GM12891 (cell line): ENCODE measurements at regions not wholly inside any gene's neighbourhood (a gene's known extent, or its start where the extent isn't known, plus 50 kb on each side); places are given as distances from the start of the nearest gene placed in this dataset.

Experiments
- DNase-seq: peaks from one replicate; pipeline ENCODE4 v3.0.0; 2011; ENCODE audit warnings: low spot score; ENCODE audit not compliant: insufficient read length
- FAIRE-seq: peaks from 2 replicates; lab custom pipeline; 2011; peaks lifted over from hg19 to GRCh38; lab: Jason Lieb, UNC
- PAX5 ChIP-seq: IDR thresholded peaks from 2 replicates; pipeline ENCODE4 v1.6.1; 2011; ENCODE audit warnings: low read length, moderate library complexity, mild to moderate bottlenecking; ENCODE audit not compliant: insufficient read depth, severe bottlenecking
- POLR2A ChIP-seq: IDR thresholded peaks from 2 replicates; pipeline ENCODE4 v1.6.1; 2011; ENCODE audit warnings: low read depth, low read length, control low read depth
- POLR2AphosphoS5 ChIP-seq: IDR thresholded peaks from 2 replicates; pipeline ENCODE4 v1.6.1; 2011; ENCODE audit warnings: low read depth, low read length, control low read depth
- POU2F2 ChIP-seq: IDR thresholded peaks from 2 replicates; pipeline ENCODE4 v1.6.1; 2011; ENCODE audit warnings: low read depth, mild to moderate bottlenecking, control low read depth, low read length, moderate library complexity
- SPI1 ChIP-seq: IDR thresholded peaks from 2 replicates; pipeline ENCODE4 v1.6.1; 2011; ENCODE audit warnings: low read depth, low read length, control low read depth
- TAF1 ChIP-seq: IDR thresholded peaks from 2 replicates; pipeline ENCODE4 v1.6.1; 2011; ENCODE audit warnings: low read depth, low read length, control low read depth

DNA sequence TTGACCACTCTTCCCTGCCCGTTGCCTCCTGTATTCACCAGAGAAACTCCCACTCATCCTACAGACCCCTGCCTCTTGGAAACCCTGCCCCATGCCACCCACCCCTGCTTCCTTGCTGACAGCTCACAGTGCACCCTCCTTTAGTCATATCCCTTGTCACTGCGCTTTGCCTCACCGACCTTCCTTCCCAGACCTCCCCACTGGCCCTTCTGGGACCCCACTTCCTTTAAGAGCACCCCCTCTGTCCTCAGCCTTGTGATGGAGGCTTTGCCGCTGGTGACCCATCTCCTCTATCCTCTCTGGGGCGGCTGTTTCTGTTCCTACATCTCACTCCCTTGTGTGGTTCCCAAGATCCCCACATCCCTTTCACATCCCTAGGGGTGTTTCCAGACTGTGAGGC lies 92.8 kb upstream of the ZMIZ1 start:
- no peak for TF ChIP-seq TAF1
- no peak for TF ChIP-seq POLR2A
- no peak for TF ChIP-seq POU2F2
- no peak for TF ChIP-seq POLR2AphosphoS5
- no peak for TF ChIP-seq PAX5
- no peak for TF ChIP-seq SPI1
- DNase-seq, result no peak
- no peak for FAIRE-seq

DNA sequence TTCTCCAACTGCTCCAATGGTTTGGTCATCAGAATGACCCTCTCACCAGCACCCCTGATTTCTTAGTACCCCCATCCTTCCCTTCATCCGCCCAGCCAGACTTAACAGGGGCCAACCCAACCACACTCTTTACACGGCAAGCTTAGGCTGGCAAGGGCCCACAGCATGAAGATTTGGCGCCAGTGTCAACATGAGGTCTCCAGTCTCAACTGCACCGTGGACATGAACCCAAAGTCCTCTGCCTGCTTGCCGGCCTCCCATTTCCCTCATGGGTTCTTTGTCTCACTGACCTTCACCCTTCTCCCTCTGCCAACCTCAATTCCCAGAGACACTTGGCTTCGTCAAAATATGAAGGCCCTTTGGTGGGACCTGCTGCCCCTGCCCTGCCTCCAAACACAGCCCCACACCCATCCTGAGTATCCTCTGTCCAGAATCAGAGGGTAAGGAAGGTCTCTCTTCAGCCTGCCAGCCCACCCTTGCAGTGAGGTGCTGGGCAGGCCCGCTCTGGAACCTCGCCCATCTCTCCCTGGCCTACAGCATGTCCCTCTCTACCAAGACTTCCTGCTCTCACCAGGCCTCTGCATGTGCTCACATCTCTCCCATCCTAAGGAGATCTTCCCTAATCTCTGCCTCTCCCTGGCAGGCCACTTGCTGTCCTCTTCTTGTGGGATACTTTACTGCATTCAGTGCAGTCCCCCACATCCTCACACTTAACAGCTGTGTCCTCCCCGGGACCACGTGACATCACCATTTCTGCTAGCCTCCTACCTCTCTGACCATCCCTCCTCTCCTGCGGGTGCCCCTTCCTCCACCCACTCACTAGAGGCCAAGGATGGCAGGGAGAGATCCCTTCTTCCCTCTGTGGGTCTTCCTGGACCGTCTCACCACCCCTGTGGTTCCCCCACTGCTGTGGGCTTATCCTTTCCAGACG lies 91.7 kb upstream of the ZMIZ1 start:
- no peak for TF ChIP-seq POLR2A
- no peak for TF ChIP-seq TAF1
- TF ChIP-seq SPI1, result no peak
- TF ChIP-seq PAX5, result no peak
- DNase-seq, result no peak
- no peak for FAIRE-seq

DNA sequence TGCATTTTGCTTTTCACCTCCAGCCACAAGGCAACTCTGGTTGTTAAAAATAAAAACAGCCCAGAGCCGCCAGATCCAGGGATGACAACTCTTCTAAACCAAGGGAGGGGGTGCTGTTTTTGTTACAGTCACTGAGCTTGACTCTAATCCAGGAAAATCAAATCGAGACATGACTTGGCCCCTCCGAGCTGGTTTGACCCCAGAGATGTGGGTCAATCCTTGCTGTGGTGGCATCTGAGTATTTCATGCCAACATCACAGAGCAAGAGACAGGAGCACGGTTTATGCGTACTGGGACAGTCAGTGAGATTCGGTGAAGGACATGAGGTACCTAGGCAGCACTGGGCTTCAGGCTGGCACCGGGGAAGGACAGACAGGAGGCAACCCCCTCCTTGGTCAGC lies 88.8 kb upstream of the ZMIZ1 start:
- FAIRE-seq, result no peak
- DNase-seq, result no peak
- TF ChIP-seq POLR2A (no peak), POU2F2 (no peak), POLR2AphosphoS5 (no peak), PAX5 (no peak), TAF1 (no peak), SPI1 (no peak)

DNA sequence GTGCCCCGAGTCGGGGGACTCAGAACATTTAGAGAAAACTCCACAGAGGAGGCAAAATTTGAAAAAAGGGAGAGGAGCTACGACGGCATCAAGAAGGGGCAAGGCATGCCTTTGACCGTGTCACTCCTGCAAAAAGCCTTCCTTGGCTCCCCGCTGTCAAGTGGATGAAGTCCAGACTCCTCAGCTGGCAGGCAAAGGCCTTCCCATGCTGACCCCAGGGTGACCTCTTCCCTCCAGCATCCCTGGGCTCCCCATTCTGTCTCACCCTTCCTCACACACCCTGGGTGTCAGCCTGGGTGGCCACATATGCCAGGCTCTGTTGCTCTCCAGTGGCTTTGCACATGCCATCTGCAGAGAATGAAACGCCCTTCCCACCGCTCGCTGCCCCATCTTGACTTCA lies 88.4 kb upstream of the ZMIZ1 start:
- DNase-seq (no peak), FAIRE-seq (no peak)
- TF ChIP-seq TAF1 (no peak), PAX5 (no peak), POLR2A (no peak), SPI1 (no peak), POLR2AphosphoS5 (no peak), POU2F2 (no peak)

DNA sequence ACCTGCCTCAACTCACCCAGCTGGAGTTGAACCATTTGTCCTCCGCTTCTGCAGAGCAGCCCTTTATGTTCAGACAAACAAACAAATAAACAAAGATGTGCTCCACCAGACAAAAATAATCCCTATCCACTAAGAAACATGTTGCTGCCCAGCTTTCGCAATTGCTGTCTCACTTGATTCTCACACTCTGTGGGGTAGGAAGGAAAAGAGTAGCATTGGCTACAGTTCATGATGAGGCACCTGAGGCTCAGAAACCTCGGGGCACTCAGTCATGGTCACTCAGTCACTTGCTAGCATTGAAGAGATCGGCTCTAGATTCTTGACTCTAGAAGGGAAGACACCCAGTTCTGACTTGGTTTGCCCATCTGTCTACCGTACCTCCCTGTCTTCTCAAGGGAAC lies 88.0 kb upstream of the ZMIZ1 start:
- TF ChIP-seq POLR2A, result no peak
- TF ChIP-seq TAF1, result no peak
- no peak for TF ChIP-seq SPI1
- TF ChIP-seq POU2F2, result no peak
- TF ChIP-seq PAX5, result no peak
- no peak for DNase-seq
- FAIRE-seq, result no peak

DNA sequence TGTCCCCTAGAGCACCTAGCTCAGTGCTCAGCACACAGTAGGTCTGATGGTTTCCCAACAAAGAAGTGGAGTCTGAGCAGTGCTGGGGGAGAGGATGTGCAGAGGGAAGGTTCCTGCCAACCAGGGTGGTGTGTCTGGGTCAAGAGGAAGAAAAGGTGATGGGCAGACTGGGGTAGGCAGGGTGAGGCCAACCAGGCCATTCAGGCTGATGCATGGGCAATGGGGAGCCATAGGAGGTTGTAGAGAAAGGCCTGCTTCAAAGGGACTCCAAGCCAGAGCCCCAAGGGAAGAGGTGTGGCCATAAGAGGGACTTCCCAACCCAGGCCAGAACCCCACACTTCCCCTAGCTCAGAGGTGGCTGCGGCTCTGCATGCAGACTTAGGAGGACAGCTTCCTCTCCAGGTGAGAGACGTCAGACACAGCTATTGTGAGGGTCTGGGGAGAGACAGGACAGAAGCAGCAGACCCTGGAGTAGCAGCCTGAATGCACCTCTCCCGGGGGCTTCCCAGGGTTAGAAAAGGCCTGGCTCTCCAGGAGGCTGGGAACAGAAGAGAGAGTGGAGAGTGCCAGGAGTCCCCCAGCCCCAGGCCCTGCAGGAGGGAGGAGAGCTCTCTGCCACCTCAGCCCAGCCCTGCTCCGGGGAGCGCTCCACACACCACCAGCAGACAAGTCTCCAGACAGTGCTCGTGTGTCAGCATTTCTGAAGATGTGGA lies 87.4 kb upstream of the ZMIZ1 start:
- FAIRE-seq (peak; percentile 58), DNase-seq (no peak)
- no peak for TF ChIP-seq POU2F2
- TF ChIP-seq SPI1, result peak; percentile 53
- no peak for TF ChIP-seq POLR2AphosphoS5

DNA sequence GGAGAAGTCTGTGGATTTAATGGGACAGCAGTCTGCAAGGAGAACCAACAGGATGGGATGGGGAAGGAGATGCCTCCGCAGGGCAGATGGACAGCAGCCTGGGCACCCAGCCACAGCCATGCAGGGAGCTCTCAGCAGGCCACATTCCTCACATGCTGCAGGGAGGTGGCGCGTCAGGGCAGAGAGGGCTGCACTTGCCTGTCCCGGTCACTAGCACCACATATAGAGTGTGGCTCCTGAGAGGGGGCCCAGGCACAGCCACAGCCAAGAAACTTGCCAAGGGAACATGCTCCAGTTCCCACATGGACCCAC lies 86.8 kb upstream of the ZMIZ1 start:
- DNase-seq (no peak), FAIRE-seq (no peak)
- TF ChIP-seq POU2F2 (no peak), POLR2A (no peak), SPI1 (no peak), PAX5 (no peak), POLR2AphosphoS5 (no peak), TAF1 (no peak)

DNA sequence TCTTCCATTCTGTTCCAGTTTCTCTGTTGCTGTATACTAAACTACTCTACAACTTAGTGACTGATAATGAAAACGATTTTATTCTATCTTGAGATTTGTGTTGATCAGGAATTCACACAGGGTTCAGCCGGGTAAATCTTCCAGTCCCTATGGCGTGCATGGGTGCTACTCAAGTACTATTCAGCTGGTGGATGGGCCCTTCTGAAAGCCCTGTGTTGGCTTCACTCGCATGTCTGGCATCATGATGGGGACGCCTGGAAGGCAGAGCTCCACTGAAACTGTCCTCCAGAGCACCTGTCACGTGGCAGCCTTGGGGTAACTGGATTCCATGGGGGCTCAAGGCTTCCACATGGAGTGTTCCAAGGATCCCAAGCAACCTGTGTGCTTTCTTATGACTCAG lies 86.0 kb upstream of the ZMIZ1 start:
- FAIRE-seq, result no peak

DNA sequence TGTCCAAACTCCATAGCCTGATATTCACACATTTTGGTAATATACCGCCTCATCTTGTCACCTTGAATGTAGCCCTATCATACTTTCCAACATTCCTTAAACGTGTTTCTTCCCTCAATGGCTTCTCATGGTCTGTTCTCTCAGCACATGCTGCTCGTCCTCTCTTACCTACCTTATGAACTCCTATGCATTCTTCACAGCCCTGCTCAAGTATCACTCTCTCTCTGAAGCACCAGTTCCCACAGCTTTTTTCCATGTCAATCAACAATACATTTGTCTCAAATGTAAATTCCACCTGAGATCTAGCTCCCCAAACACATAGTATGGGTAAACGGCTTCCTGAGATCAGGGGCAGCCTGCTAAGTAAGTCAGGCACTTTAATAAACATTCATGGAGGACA lies 85.2 kb upstream of the ZMIZ1 start:
- DNase-seq (no peak), FAIRE-seq (peak; percentile 5)
- TF ChIP-seq POLR2A (no peak), TAF1 (no peak), POLR2AphosphoS5 (no peak)

More for the DNA sequence above, 86.0 kb upstream of the ZMIZ1 start:
- no peak for DNase-seq
- no peak for TF ChIP-seq POU2F2
- TF ChIP-seq PAX5, result no peak
- TF ChIP-seq SPI1, result no peak
- no peak for TF ChIP-seq TAF1
- no peak for TF ChIP-seq POLR2AphosphoS5
- TF ChIP-seq POLR2A, result no peak

DNA sequence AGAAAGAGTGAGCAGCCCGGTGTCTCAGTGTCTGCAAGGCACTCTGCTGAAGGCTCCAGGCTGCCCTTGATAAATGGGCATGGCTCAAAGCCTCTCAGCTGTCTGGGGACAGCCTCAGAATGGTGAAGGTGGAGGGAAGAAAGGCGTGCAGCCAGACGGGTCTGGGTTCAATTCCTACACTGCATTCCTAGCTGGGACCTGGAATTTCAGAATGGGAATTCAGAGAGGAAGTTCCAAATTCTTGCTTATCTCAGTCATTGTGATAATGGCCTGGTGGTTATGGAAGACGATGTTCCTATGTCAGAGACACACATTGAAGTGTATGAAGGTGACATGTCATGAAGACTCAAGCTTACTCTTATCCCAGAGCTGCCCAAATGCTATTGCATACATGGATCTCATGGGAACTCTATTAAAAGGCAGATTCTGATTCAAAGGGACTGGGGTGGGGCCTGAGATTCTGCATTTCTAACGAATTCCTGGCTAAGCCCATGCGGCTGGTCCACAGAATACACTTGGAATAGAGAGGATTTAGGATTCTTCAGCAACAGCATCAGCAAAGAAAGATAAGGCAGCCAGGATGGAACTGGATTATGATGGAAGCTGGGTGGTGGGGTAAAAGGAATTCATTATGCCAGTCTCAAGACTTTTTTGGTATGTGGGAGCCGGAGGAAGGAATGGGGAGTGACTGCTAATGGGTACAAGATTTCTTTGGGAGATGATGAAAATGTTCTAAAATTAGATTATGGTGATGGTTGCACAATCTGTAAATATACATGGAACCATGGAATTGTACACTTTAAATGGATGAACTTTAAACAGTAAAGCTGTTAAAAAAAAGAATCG lies 82.6 kb upstream of the ZMIZ1 start:
- FAIRE-seq (no peak), DNase-seq (no peak)
- TF ChIP-seq SPI1 (no peak), POLR2AphosphoS5 (no peak), TAF1 (no peak), PAX5 (no peak), POLR2A (no peak), POU2F2 (no peak)
